Smooth muscle cell (in vitro differentiated cells): ENCODE measurements at regions not wholly inside any gene's neighbourhood (a gene's known extent, or its start where the extent isn't known, plus 50 kb on each side); places are given as distances from the start of the nearest gene placed in this dataset.

Experiments used
- DNase-seq: peaks from one replicate; lab custom pipeline; 2025; ENCODE audit not compliant: unreplicated experiment; lab: John Stamatoyannopoulos, UW
- H2AFZ ChIP-seq: fragments of 200-600 bp; sonication (generic); 2 replicates; pipeline ENCODE4 v1.6.0; 2016; ENCODE audit warnings: antibody characterized with exemption, low read depth, mild to moderate bottlenecking
- H3F3A ChIP-seq: fragments of 200-600 bp; sonication (generic); 2 replicates; pipeline ENCODE4 v1.6.0; 2017; ENCODE audit warnings: antibody characterized with exemption, low read depth
- H3K27ac ChIP-seq: fragments of 200-600 bp; sonication (generic); 2 replicates; pipeline ENCODE4 v1.5.1; 2016; ENCODE audit warnings: low read depth, mild to moderate bottlenecking
- H3K27me3 ChIP-seq: fragments of 200-600 bp; sonication (generic); 2 replicates; pipeline ENCODE4 v1.6.1; 2016; ENCODE audit warnings: low read depth, mild to moderate bottlenecking
- H3K36me3 ChIP-seq: fragments of 200-600 bp; sonication (generic); 2 replicates; pipeline ENCODE4 v1.5.1; 2016; ENCODE audit warnings: low read depth
- H3K4me1 ChIP-seq: fragments of 200-600 bp; sonication (generic); 2 replicates; pipeline ENCODE4 v1.5.1; 2016; ENCODE audit warnings: low read depth
- H3K4me2 ChIP-seq: fragments of 200-600 bp; sonication (generic); 2 replicates; pipeline ENCODE4 v1.6.0; 2016; ENCODE audit warnings: mild to moderate bottlenecking
- H3K4me3 ChIP-seq: fragments of 200-600 bp; sonication (generic); 2 replicates; pipeline ENCODE4 v1.5.1; 2016; ENCODE audit warnings: mild to moderate bottlenecking
- H3K79me2 ChIP-seq: fragments of 200-600 bp; sonication (generic); 2 replicates; pipeline ENCODE4 v1.6.0; 2016; ENCODE audit warnings: low read depth, mild to moderate bottlenecking
- H3K9ac ChIP-seq: fragments of 200-600 bp; sonication (generic); 2 replicates; pipeline ENCODE4 v1.6.0; 2016; ENCODE audit warnings: low read depth
- H3K9me3 ChIP-seq: fragments of 200-600 bp; sonication (generic); replicated peaks from 2 replicates; pipeline ENCODE4 v1.5.1; 2016; ENCODE audit warnings: low read depth
- H4K20me1 ChIP-seq: fragments of 200-600 bp; sonication (generic); 2 replicates; pipeline ENCODE4 v1.6.0; 2016; ENCODE audit warnings: low read depth
- CTCF ChIP-seq: fragments of 200-600 bp; sonication (generic); IDR thresholded peaks from 2 replicates; pipeline ENCODE4 v1.5.1; 2017; ENCODE audit warnings: borderline replicate concordance, mild to moderate bottlenecking, antibody characterized with exemption; ENCODE audit not compliant: insufficient read depth, poor library complexity, severe bottlenecking
- WGBS: methylation state at CpG from one replicate; pipeline ENCODE4 v1.1.7; 2016; ENCODE audit warnings: low lambda C conversion rate; 5-methylcytosine and 5-hydroxymethylcytosine counted together

- H3K9ac ChIP-seq = no peak overlapping the region
- TF ChIP-seq CTCF = no peak
- H3F3A ChIP-seq = no peaks in the 10 kb centered on the region
- H3K4me1 ChIP-seq = peaks cover 11% of the 10 kb centered on the region
- no peaks in the 10 kb centered on the region for H3K36me3 ChIP-seq
- H3K27ac ChIP-seq = no peak overlapping the region
- no peak for DNase-seq
- no peak overlapping the region for H3K4me3 ChIP-seq
- no peaks in the 10 kb centered on the region for H3K9me3 ChIP-seq
- H4K20me1 ChIP-seq = no peaks in the 10 kb centered on the region
- H3K27me3 ChIP-seq = no peaks in the 10 kb centered on the region
- H2AFZ ChIP-seq = no peak overlapping the region
- no peaks in the 10 kb centered on the region for H3K79me2 ChIP-seq
- H3K4me2 ChIP-seq = no peak overlapping the region
- WGBS = 93% methylated on average over 4 of the region's 4 CpGs
Measured at GRCh38 chr2:216925006-216925405, 65.1 kb upstream of the TNP1 start.

- Histone ChIP-seq H3K9me3 (no peaks in the 10 kb centered on the region), H3K36me3 (no peaks in the 10 kb centered on the region), H3F3A (no peaks in the 10 kb centered on the region), H3K4me3 (no peak overlapping the region), H2AFZ (no peak overlapping the region), H3K27me3 (no peaks in the 10 kb centered on the region), H3K27ac (no peak overlapping the region), H3K4me1 (peaks cover 11% of the 10 kb centered on the region), H3K79me2 (no peaks in the 10 kb centered on the region), H4K20me1 (no peaks in the 10 kb centered on the region), H3K9ac (no peak overlapping the region), H3K4me2 (no peak overlapping the region)
- no peak for TF ChIP-seq CTCF
- no peak for DNase-seq
- WGBS = 100% methylated on average over 3 of the region's 3 CpGs
Measured at GRCh38 chr2:216923706-216924105, 63.8 kb upstream of the TNP1 start.

GRCh38 chr2:216922175-216922780 lies 62.4 kb upstream of the TNP1 start:
- Histone ChIP-seq H3K9me3 (no peaks in the 10 kb centered on the region), H2AFZ (no peak overlapping the region), H3K27me3 (no peaks in the 10 kb centered on the region), H3K4me3 (no peak overlapping the region), H3K27ac (no peak overlapping the region), H3K36me3 (no peaks in the 10 kb centered on the region), H3K9ac (no peak overlapping the region), H3F3A (no peaks in the 10 kb centered on the region), H3K4me2 (no peak overlapping the region), H3K4me1 (peaks cover 11% of the 10 kb centered on the region), H3K79me2 (no peaks in the 10 kb centered on the region), H4K20me1 (no peaks in the 10 kb centered on the region)
- no peak for DNase-seq
- WGBS = 85% methylated on average over 6 of the region's 6 CpGs
- TF ChIP-seq CTCF = no peak

- no peaks in the 10 kb centered on the region for H3K27me3 ChIP-seq
- no peak overlapping the region for H3K9ac ChIP-seq
- H3K4me2 ChIP-seq = no peak overlapping the region
- no peaks in the 10 kb centered on the region for H3K36me3 ChIP-seq
- H4K20me1 ChIP-seq = no peaks in the 10 kb centered on the region
- no peak overlapping the region for H3K4me3 ChIP-seq
- no peaks in the 10 kb centered on the region for H3F3A ChIP-seq
- no peaks in the 10 kb centered on the region for H3K9me3 ChIP-seq
- peaks cover 11% of the 10 kb centered on the region for H3K4me1 ChIP-seq
- H3K79me2 ChIP-seq = no peaks in the 10 kb centered on the region
- TF ChIP-seq CTCF = no peak
- DNase-seq = no peak
- no peak overlapping the region for H3K27ac ChIP-seq
- no peak overlapping the region for H2AFZ ChIP-seq
- WGBS = 95% methylated on average over 10 of the region's 10 CpGs
Measured at GRCh38 chr2:216920937-216921456, 61.1 kb upstream of the TNP1 start.
